ENCODE measurements at regions not wholly inside any gene's neighbourhood (a gene's known extent, or its start where the extent isn't known, plus 50 kb on each side); places are given as distances from the start of the nearest gene placed in this dataset.

DNA sequence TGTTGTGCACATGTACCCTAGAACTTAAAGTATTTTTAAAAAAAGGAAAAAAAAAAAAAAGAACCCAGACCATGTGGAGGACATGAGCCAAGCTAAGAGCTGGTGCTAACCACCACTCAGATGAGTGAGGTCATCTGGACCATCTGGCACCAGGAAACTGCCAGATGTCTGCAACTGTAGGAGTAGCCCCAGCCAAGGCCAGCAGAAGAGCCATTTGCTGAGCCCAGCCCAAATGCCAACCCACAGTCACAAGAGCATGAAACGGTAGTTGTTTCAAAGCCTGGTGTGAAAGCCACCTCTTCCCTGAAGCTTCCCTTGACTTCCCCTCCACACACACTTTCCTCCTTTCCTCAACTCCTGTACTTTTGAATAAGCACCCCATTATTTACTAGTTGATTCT is 69.2 kb upstream of the FCN1 start:
- TF ChIP-seq, protein P1, sequence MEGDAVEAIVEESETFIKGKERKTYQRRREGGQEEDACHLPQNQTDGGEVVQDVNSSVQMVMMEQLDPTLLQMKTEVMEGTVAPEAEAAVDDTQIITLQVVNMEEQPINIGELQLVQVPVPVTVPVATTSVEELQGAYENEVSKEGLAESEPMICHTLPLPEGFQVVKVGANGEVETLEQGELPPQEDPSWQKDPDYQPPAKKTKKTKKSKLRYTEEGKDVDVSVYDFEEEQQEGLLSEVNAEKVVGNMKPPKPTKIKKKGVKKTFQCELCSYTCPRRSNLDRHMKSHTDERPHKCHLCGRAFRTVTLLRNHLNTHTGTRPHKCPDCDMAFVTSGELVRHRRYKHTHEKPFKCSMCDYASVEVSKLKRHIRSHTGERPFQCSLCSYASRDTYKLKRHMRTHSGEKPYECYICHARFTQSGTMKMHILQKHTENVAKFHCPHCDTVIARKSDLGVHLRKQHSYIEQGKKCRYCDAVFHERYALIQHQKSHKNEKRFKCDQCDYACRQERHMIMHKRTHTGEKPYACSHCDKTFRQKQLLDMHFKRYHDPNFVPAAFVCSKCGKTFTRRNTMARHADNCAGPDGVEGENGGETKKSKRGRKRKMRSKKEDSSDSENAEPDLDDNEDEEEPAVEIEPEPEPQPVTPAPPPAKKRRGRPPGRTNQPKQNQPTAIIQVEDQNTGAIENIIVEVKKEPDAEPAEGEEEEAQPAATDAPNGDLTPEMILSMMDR (tag by site-specific recombination; IDR thresholded peaks at IDR 0.05) = no peak
- no peak for TF ChIP-seq ZNF664 (tag by site-specific recombination; IDR thresholded peaks at IDR 0.05)
- no peak for TF ChIP-seq ZBTB20 (tag by site-specific recombination; IDR thresholded peaks at IDR 0.05)
- TF ChIP-seq KLF7 (tag by site-specific recombination; IDR thresholded peaks at IDR 0.05; ENCODE audit: borderline replicate concordance) = no peak

Measured in HEK293 (cell line).